Thoracic aorta (tissue), 2 donors: ENCODE measurements at regions not wholly inside any gene's neighbourhood (a gene's known extent, or its start where the extent isn't known, plus 50 kb on each side); places are given as distances from the start of the nearest gene placed in this dataset.
"Not testable (repeated sequence)": the region's sequence is repeated elsewhere in the genome, so short reads cannot be mapped to it uniquely, and the experiment has no call there.

ENCODE experiments used
- ATAC-seq: fragments of 150-250 bp; one replicate; pipeline ENCODE4 v1.8.0; 2017; ENCODE audit warnings: low read depth; ENCODE audit not compliant: insufficient number of reproducible peaks, low FRiP score
- DNase-seq: peaks from one replicate; pipeline ENCODE4 v3.0.0-alpha.2; 2020; ENCODE audit warnings: low spot score
- H3K27ac ChIP-seq, 2 donors: fragments of 200-600 bp; sonication (generic); 1 replicate in 1 of 2; 2 replicates in 1 of 2; pipeline ENCODE4 v1.5.1; 2016; ENCODE audit warnings: mild to moderate bottlenecking in 2 of 2, moderate library complexity in 2 of 2
- H3K27me3 ChIP-seq: fragments of 200-600 bp; sonication (generic); replicated peaks from 2 replicates; pipeline ENCODE4 v1.6.0; 2016; ENCODE audit warnings: mild to moderate bottlenecking; ENCODE audit not compliant: insufficient read depth
- H3K36me3 ChIP-seq: fragments of 200-600 bp; sonication (generic); one replicate; pipeline ENCODE4 v1.5.1; 2016
- H3K4me1 ChIP-seq, 2 donors: fragments of 200-600 bp; sonication (generic); 1 replicate in 1 of 2; 2 replicates in 1 of 2; pipeline versions ENCODE4 v1.5.1 to v1.6.0; 2016; ENCODE audit warnings: low read depth in 2 of 2, mild to moderate bottlenecking in 1 of 2; ENCODE audit not compliant: control insufficient read depth in 1 of 2
- H3K4me3 ChIP-seq: fragments of 200-600 bp; sonication (generic); 2 replicates; pipeline ENCODE4 v1.5.1; 2016; ENCODE audit warnings: mild to moderate bottlenecking
- H3K9me3 ChIP-seq: fragments of 200-600 bp; sonication (generic); 2 replicates; pipeline ENCODE4 v1.5.1; 2016

GRCh38 chr9:61817127-61817705 is 627.4 kb downstream of the SPATA31A7 start:
- H3K27me3 ChIP-seq, H3K9me3 ChIP-seq, H3K4me3 ChIP-seq, ATAC-seq, H3K27ac ChIP-seq, H3K4me1 ChIP-seq, H3K36me3 ChIP-seq, DNase-seq: not testable (repeated sequence)

GRCh38 chr9:61853624-61854259 is 663.9 kb downstream of the SPATA31A7 start:
- not testable (repeated sequence) for H3K27me3 ChIP-seq, ATAC-seq, H3K4me1 ChIP-seq, H3K9me3 ChIP-seq, H3K36me3 ChIP-seq
- DNase-seq: peak; percentile 24
- Histone ChIP-seq H3K4me3 (peak overlapping the region; percentile 67), H3K27ac (peak overlapping the region in 1 of 2 donors; percentile 49)

GRCh38 chr9:61854260-61854640 is 664.4 kb downstream of the SPATA31A7 start:
- ATAC-seq, H3K27me3 ChIP-seq, DNase-seq, H3K9me3 ChIP-seq, H3K4me1 ChIP-seq, H3K36me3 ChIP-seq: not testable (repeated sequence)
- H3K27ac ChIP-seq: peak overlapping the region in 1 of 2 donors; percentile 49
- peak overlapping the region; percentile 67 for H3K4me3 ChIP-seq

DNA sequence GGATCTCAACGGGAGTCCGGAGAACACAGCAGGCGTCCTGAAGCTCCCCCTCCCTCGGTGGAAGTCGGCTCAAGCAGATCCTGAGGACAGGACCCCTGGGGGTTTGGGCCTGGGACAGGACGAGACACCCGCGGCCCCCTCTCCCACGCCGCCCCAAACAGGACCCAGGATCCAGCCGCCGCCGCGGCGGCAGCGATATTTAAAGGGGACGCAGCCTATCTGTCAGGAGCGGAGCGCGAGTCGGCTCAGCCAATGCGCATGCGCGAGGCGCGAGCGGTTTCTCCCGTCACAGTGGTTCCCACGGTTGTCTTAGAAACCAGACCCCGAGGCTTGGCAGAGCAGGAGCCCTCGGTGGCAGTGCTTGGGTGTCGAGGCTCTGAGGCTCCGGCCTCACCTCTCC is 666.4 kb downstream of the SPATA31A7 start:
- not testable (repeated sequence) for H3K4me1 ChIP-seq, H3K4me3 ChIP-seq, H3K27me3 ChIP-seq, H3K27ac ChIP-seq, H3K9me3 ChIP-seq, H3K36me3 ChIP-seq, DNase-seq, ATAC-seq

GRCh38 chr9:61856858-61857453 is 667.1 kb downstream of the SPATA31A7 start:
- H3K4me1 ChIP-seq, H3K4me3 ChIP-seq, H3K27me3 ChIP-seq, H3K36me3 ChIP-seq, DNase-seq, H3K27ac ChIP-seq, H3K9me3 ChIP-seq: not testable (repeated sequence)
- peak; percentile 43 for ATAC-seq

DNA sequence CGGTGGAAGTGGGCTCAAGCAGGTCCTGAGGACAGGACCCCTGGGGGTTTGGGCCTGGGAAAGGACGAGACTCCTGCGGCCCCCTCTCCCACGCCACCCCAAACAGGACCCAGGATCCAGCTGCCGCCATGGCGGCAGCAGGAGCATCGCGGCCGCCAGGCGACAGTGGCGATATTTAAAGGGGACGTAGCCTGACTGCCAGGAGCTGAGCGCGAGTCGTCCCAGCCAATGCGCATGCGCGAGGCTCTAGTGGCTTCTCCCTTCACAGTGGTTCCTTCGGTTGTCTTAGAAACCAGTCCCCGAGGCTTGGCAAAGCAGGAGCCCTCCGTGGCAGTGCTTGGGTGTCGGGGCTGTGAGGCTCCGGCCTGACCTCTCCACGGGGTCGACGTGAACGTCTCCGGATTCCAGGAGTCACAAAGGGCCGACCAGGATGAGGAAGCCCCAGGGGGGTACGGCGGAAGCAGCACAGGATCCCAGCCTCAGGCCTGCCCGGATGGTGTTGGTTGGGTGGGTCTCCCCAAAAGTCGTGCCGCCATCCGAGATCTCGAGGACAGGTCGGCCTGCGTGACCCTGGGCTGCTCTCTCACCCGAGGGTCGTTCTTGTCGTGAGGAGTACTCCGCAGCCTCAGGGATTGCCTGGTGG is 668.0 kb downstream of the SPATA31A7 start:
- not testable (repeated sequence) for H3K9me3 ChIP-seq, DNase-seq, H3K27me3 ChIP-seq, H3K4me1 ChIP-seq, H3K36me3 ChIP-seq, H3K4me3 ChIP-seq, ATAC-seq, H3K27ac ChIP-seq

- not testable (repeated sequence) for H3K27me3 ChIP-seq, H3K27ac ChIP-seq, H3K4me1 ChIP-seq, H3K4me3 ChIP-seq, H3K36me3 ChIP-seq, ATAC-seq, H3K9me3 ChIP-seq
- peak; percentile 36 for DNase-seq
These were observed 672.7 kb downstream of the SPATA31A7 start for GRCh38 chr9:61862431-61862971.

DNA sequence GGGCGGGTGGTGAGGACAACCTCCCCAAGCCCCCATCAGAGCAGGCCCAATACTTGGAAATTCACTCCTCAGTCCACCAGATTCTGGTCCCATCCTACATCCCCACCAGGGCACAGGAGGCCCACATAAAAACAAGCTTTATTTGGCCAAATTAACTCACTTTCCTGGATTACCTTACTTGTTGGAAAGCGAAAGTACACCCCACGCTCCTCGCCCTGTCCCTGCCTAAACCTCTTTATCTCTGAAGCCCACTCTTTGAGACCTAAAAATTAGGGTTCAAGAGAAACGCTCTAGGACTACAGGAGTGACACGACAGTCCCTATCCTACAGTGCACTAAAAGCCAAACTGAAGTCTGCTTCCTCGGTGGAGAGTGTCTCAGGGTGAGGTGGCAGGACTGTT is 674.6 kb downstream of the SPATA31A7 start:
- not testable (repeated sequence) for H3K4me1 ChIP-seq, H3K27me3 ChIP-seq, H3K36me3 ChIP-seq, DNase-seq, H3K4me3 ChIP-seq, H3K27ac ChIP-seq, H3K9me3 ChIP-seq, ATAC-seq

DNA sequence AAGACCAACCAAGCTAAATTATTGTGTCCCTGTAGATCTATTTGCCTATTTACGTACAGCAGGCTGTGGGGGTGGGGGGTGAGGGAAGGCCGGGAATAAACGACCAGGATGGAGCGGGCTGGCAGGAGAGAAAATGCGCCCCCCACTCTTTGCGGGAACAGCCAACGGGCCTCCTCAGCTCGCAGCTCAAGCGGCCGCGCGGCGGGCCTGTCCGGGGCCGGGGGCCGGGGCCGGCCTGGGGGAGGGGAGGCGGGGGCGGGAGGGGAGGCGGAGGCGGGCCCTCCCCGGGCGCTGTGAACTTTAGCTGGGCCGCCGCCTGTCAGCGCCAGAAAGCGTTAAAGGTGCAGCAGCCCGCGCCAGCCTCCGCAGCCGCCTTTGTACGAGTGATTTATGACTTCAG is 679.1 kb downstream of the SPATA31A7 start:
- ATAC-seq, H3K27ac ChIP-seq, H3K9me3 ChIP-seq, H3K27me3 ChIP-seq, H3K36me3 ChIP-seq, DNase-seq, H3K4me1 ChIP-seq, H3K4me3 ChIP-seq: not testable (repeated sequence)

DNA sequence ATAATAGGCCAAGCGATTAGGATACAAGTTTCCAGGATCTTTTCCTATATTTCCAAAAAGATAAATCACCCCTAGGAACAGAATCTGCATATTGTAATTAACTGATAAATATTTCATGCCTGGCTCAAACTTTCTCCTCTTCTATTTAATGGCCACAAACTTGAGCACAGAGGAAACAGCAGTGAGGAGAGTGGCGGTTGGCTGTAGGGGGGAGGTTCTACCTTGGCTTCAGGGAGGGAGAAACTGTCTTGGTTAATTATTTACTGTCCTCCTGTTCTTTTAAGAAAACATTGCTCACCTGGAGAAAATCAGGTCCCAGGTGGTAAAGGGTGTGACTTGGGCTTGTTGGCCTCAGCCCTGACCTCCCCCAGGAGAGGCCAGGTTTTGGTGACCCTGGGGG is 682.5 kb downstream of the SPATA31A7 start:
- not testable (repeated sequence) for H3K9me3 ChIP-seq, H3K4me1 ChIP-seq, H3K27me3 ChIP-seq, H3K36me3 ChIP-seq, H3K27ac ChIP-seq, DNase-seq, H3K4me3 ChIP-seq, ATAC-seq
